NCI-H82 (cell line): ENCODE measurements at regions not wholly inside any gene's neighbourhood (a gene's known extent, or its start where the extent isn't known, plus 50 kb on each side); places are given as distances from the start of the nearest gene placed in this dataset.
"Not testable (repeated sequence)": the region's sequence is repeated elsewhere in the genome, so short reads cannot be mapped to it uniquely, and the experiment has no call there.

Experiments
- DNase-seq: peaks from one replicate; lab custom pipeline; 2025; lab: John Stamatoyannopoulos, UW

- DNase-seq: not testable (repeated sequence)
These were observed 198.8 kb downstream of the USP22 start for GRCh38 chr17:20843799-20844553.

GRCh38 chr17:20848869-20849443 is 193.9 kb downstream of the USP22 start:
- not testable (repeated sequence) for DNase-seq

DNA sequence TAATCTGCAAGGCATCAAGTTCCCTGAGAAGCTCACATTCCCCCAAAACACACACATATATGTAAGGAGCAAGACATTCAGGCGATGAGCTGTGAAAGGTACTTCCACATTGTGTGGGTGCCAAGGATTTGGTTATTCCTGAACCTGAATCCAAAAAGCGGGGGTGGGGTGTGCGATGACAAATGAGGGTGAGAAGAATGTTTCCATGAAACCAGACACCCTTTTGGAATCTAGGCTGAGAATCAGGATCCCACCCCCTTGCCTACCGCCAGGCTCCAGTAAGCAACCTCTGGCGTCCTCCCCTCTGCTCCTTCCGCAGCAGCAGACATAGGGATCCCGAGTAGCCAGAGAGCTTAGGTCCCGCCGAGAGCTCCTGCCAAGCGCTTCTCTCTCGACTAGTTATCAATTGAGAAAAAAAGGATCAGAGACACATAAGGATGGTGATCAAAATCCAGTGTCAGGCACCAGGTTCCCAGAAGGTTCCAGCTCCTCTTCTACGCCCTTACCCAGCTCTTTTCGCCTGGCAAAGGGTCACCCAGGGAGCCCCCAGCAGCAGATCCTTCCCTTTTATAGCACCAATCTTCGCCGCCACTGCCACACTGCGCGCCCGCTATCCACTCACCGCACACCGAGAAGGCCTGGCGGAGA is 191.1 kb downstream of the USP22 start:
- not testable (repeated sequence) for DNase-seq

- DNase-seq: no peak
These were observed 190.4 kb downstream of the USP22 start for GRCh38 chr17:20852239-20852989.

- DNase-seq: no peak
These were observed 189.8 kb downstream of the USP22 start for GRCh38 chr17:20852990-20853370.

DNA sequence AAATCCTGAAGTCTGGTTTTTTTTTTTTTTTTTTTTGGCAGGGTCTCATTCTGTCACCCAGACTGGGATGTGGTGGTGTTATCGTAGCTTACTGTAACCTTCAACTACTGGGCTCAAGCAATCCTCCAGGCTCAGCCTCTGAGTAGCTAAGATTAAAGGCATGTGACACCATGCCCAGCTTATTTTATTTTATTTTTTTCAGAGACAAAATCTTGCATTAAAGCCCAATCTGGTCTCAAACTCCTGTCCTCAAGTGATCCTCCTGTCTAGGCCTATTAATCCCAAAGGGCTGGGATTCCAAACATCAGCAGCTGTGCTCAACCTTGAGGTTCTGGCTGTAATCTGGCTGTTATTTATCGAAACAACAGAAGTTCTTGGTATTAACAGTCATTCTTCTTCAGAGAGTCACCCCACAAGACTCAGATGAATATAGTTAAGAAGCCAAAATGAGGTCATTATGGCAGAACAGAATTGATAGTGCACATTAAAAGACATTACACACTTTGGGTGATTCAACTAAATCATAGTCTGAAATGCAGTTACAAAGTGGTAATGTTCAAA is 186.8 kb downstream of the USP22 start:
- not testable (repeated sequence) for DNase-seq

GRCh38 chr17:20866444-20867209 is 176.2 kb downstream of the USP22 start:
- peak; percentile 70 for DNase-seq

DNA sequence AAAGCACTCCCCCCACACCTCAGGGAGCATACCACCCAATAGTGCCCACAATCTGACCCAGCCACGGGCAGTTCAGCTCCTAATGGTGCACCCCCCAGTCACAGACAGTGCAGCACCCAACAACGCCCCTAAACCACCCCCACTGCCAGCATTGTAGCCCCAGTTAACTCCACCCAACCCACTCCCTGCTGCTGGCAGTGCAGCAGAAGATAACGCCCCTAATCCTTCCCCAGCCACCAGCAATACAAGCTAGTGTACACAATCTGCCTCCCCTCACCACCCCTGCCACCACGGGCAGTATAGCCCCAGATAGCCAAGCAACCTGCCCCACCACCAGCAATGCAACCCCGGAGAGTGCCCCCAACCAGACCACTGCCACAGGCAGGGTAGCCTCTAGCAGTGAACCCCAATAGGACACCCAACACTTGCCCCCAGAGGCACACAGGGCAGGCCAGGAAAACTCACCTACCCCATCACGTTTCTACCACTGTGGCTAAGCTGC is 175.3 kb downstream of the USP22 start:
- DNase-seq: peak; percentile 88

GRCh38 chr17:20867938-20868661 is 174.7 kb downstream of the USP22 start:
- peak; percentile 95 for DNase-seq

GRCh38 chr17:20868662-20869007 is 174.2 kb downstream of the USP22 start:
- not testable (repeated sequence) for DNase-seq

DNA sequence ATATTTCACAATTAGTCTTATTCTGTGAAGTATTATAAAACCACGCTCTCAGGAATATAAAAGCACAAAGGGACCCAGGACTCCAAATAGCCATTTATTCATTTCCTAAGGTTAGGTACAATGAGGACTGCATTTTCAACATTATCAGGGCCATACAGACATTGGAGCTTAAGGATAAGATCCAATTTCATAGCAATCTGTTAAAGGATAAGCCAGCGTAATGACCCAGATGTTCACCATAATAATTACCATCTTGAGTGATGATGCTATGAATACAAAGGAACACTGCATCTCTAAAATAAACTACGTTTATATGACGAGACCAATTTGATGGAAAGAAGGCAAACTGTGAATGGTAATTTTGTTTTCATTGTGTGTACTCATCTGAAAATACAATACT is 169.6 kb downstream of the USP22 start:
- DNase-seq: peak; percentile 88

DNA sequence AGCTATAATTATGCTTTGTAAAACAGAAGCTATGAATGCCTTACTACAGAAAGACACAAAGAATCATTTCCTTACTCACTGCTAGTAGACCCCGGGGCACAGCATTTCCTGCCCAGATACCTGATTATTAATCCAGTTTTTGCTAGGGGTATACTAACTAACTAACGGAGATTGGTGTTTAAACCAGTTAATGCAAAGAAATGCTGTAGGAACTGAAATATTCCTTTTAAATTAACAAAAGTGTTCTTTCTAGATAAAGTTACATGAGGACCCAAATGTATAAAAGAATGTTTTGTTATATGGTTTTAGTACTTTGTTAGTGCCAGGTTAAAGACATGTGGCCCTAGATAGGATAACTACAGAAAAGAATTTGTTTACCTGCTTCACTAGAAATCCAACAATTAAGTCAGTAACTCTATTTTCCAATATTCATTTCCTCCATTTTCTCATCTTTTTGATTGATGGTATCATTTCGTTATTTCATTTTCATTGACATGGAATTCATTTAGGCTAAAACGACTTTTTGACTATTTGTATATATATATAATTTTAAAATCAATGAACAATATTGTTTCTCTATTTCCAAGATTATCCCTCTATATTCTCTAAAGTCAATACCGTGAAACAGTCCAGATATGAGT is 169.0 kb downstream of the USP22 start:
- DNase-seq: peak; percentile 78

- not testable (repeated sequence) for DNase-seq
These were observed 165.4 kb downstream of the USP22 start for GRCh38 chr17:20877384-20877783.

GRCh38 chr17:20890338-20890737 is 152.5 kb downstream of the USP22 start:
- DNase-seq: no peak

DNA sequence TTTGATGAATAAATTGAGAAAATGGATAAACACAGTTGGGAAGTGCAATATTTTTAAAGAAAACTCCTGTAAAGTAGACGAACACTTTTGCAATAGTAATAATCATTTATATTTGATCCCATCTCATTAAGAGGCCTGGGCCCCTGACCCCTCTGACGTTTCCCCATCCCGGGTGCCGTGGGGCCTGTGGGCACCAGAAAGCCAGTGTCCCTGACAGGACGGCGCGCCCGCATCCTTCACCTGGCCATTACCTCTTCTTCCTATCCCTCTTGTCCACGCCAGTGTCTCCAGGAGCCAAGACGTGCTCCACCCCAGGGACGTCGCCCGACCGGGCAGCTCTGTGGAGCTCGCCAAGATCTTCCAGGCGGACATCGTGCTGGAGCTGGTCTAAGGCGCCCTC is 147.4 kb downstream of the USP22 start:
- not testable (repeated sequence) for DNase-seq

- no peak for DNase-seq
These were observed 146.6 kb downstream of the USP22 start for GRCh38 chr17:20896153-20896649.

DNA sequence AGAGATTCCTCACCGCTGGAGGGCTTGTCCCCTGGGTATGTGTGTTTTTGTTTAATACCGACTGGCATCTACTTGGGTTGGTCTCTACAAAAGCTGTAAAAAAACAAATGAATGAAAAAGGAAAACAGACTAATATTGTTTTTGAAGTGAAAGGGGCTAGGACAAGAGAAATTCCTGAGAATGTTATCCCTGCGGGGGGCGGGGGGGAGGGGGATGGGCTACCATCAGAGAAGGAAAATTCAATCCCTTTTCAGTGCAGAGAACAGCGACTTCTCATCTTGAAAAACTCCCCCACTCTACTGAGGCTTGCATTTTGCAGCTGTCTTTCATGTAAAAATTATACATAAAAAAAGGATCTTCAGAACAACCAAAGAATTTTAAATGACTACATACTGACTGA is 144.1 kb downstream of the USP22 start:
- DNase-seq: not testable (repeated sequence)

- DNase-seq: not testable (repeated sequence)
These were observed 140.3 kb downstream of the USP22 start for GRCh38 chr17:20902496-20902895.

DNA sequence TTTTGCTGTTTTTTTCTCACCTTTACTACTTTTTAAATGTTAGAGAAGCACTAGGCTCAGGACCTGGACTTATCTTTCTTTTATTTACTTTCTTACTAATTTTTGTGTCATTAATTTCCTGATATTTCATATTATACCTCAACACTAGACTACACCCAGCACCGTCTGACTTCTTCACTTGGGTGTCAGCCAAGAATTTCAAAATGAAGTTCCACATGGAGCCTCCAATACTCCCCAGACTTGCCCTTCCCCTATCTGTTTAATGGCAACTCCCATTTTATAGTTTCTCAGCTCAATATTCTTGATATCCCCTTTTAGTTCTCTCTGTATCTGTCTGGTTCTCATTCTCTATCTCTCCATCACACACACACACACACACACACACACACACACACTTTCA is 139.3 kb downstream of the USP22 start:
- not testable (repeated sequence) for DNase-seq
